Trophoblast cell (in vitro differentiated cells and primary cell): ENCODE measurements at regions not wholly inside any gene's neighbourhood (a gene's known extent, or its start where the extent isn't known, plus 50 kb on each side); places are given as distances from the start of the nearest gene placed in this dataset.

Experiments used
- DNase-seq, 2 donors: peaks; one replicate each; pipeline ENCODE4 v3.0.0-alpha.2; 2016
- H2AFZ ChIP-seq: 2 replicates; pipeline ENCODE4 v1.6.1; 2013; ENCODE audit warnings: low read length, moderate library complexity, mild to moderate bottlenecking; ENCODE audit not compliant: insufficient read depth, poor library complexity
- H2AK5ac ChIP-seq: 2 replicates; pipeline ENCODE4 v1.6.1; 2013; ENCODE audit warnings: mild to moderate bottlenecking, low read length
- H2BK120ac ChIP-seq: 2 replicates; pipeline ENCODE4 v1.6.1; 2013; ENCODE audit warnings: low read length, mild to moderate bottlenecking, moderate library complexity; ENCODE audit not compliant: insufficient read depth, poor library complexity
- H2BK12ac ChIP-seq: 2 replicates; pipeline ENCODE4 v1.6.1; 2013; ENCODE audit warnings: mild to moderate bottlenecking, low read length, moderate library complexity
- H2BK5ac ChIP-seq: 2 replicates; pipeline ENCODE4 v1.6.1; 2013; ENCODE audit warnings: low read length, low read depth, moderate library complexity, mild to moderate bottlenecking; ENCODE audit not compliant: poor library complexity
- H3K14ac ChIP-seq: 2 replicates; pipeline ENCODE4 v1.6.1; 2013; ENCODE audit warnings: mild to moderate bottlenecking, low read length
- H3K18ac ChIP-seq: 2 replicates; pipeline ENCODE4 v1.6.1; 2013; ENCODE audit warnings: mild to moderate bottlenecking, low read length
- H3K23ac ChIP-seq: 2 replicates; pipeline ENCODE4 v1.6.1; 2013; ENCODE audit warnings: low read length
- H3K27ac ChIP-seq: 2 replicates; pipeline ENCODE4 v1.5.1; 2013; ENCODE audit warnings: low read depth, mild to moderate bottlenecking, inconsistent platforms, low read length, moderate library complexity
- H3K27me3 ChIP-seq: 2 replicates; pipeline ENCODE4 v1.6.1; 2013; ENCODE audit warnings: inconsistent platforms, mild to moderate bottlenecking, low read length, moderate library complexity; ENCODE audit not compliant: insufficient read depth
- H3K36me3 ChIP-seq, 2 experiments: 1 replicate in 1 of 2; 2 replicates in 1 of 2; pipeline ENCODE4 v1.6.1; 2013; ENCODE audit warnings: low read length in 2 of 2, mild to moderate bottlenecking in 2 of 2, moderate library complexity in 1 of 2; ENCODE audit not compliant: insufficient read depth in 2 of 2, control insufficient read depth in 1 of 2
- H3K4ac ChIP-seq: 2 replicates; pipeline ENCODE4 v1.6.1; 2013; ENCODE audit warnings: low read depth, mild to moderate bottlenecking, low read length, moderate library complexity
- H3K4me1 ChIP-seq, 2 experiments: 1 replicate in 1 of 2; 2 replicates in 1 of 2; pipeline ENCODE4 v1.6.1; 2013; ENCODE audit warnings: low read length in 2 of 2, mild to moderate bottlenecking in 2 of 2, moderate library complexity in 1 of 2; ENCODE audit not compliant: insufficient read depth in 2 of 2, control insufficient read depth in 1 of 2
- H3K4me2 ChIP-seq: 2 replicates; pipeline ENCODE4 v1.6.1; 2013; ENCODE audit warnings: inconsistent platforms, mild to moderate bottlenecking, low read length, moderate library complexity
- H3K4me3 ChIP-seq: 2 replicates; pipeline ENCODE4 v1.5.1; 2013; ENCODE audit warnings: mild to moderate bottlenecking, low read depth, low read length, inconsistent platforms
- H3K79me1 ChIP-seq: one replicate; pipeline ENCODE4 v1.6.1; 2013; ENCODE audit warnings: low read length
- H3K79me2 ChIP-seq: 2 replicates; pipeline ENCODE4 v1.6.1; 2013; ENCODE audit warnings: low read length, mild to moderate bottlenecking; ENCODE audit not compliant: control insufficient read depth, insufficient read depth, poor library complexity
- H3K9ac ChIP-seq: 2 replicates; pipeline ENCODE4 v1.6.1; 2013; ENCODE audit warnings: mild to moderate bottlenecking, low read length
- H3K9me3 ChIP-seq: 2 replicates; pipeline ENCODE4 v1.6.1; 2013; ENCODE audit warnings: low read depth, mild to moderate bottlenecking, control low read depth, inconsistent platforms, low read length; ENCODE audit not compliant: insufficient read depth
- H4K12ac ChIP-seq: 2 replicates; pipeline ENCODE4 v1.6.1; 2013; ENCODE audit warnings: low read depth, mild to moderate bottlenecking, low read length, moderate library complexity
- H4K8ac ChIP-seq: 2 replicates; pipeline ENCODE4 v1.6.1; 2013; ENCODE audit warnings: low read depth, mild to moderate bottlenecking, low read length, moderate library complexity
- H4K91ac ChIP-seq: one replicate; pipeline ENCODE4 v1.6.1; 2013; ENCODE audit warnings: low read depth, mild to moderate bottlenecking, low read length, moderate library complexity
- WGBS: extraction: QIAGEN DNeasy Blood & Tissue Kit; methylation state at CpG from one replicate; pipeline ENCODE4 v1.1.7; 2013; ENCODE audit warnings: missing lambda C conversion rate; ENCODE audit not compliant: insufficient read length, insufficient coverage; ENCODE audit errors: extremely low coverage; 5-methylcytosine and 5-hydroxymethylcytosine counted together

DNA sequence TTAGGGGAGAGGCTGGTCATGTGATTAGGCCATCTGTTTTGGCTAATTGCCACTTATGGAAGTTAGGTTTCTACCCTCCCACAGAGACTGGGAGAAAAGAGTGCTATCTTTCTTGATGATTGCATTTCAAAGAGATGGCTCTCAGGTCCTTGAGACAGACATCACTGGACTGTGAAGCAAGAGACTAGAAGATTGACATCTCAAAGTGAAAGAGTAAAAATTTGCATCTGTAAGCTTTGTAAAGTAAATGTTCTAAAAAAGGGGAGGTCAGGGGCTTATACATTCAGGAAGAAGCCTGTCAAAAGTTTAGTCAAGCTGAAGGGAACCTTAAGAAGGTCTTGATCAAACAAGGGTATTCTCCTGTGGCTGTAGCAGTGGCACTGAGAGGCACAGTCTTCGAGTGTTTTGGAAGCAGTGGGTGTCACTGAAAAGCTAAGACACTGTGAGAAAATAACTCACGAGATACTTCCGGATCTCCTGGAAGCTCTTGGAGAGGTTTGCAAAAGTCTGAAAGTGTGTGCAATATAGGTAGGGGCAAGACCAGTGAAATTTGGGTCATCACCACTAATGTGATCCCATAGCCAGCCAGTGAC is 342.1 kb downstream of the PHF14 start:
- Histone ChIP-seq H3K79me2 (no peaks in the 10 kb centered on the region), H3K27ac (no peak overlapping the region), H3K79me1 (no peaks in the 10 kb centered on the region), H3K18ac (no peak overlapping the region), H2BK120ac (no peak overlapping the region), H3K36me3 (no peaks in the 10 kb centered on the region), H2AK5ac (no peak overlapping the region), H3K4me2 (no peak overlapping the region), H2AFZ (no peak overlapping the region), H3K27me3 (no peaks in the 10 kb centered on the region), H4K91ac (no peak overlapping the region), H3K9me3 (no peaks in the 10 kb centered on the region), H3K4me1 (no peaks in the 10 kb centered on the region), H2BK5ac (no peak overlapping the region), H3K4ac (no peak overlapping the region), H3K9ac (no peak overlapping the region), H4K12ac (no peak overlapping the region), H3K23ac (no peak overlapping the region), H3K4me3 (no peak overlapping the region), H4K8ac (no peak overlapping the region), H2BK12ac (no peak overlapping the region), H3K14ac (no peak overlapping the region)
- no peak for DNase-seq
- no CpG with 5 or more reads among the region's 3 CpGs for WGBS

DNA sequence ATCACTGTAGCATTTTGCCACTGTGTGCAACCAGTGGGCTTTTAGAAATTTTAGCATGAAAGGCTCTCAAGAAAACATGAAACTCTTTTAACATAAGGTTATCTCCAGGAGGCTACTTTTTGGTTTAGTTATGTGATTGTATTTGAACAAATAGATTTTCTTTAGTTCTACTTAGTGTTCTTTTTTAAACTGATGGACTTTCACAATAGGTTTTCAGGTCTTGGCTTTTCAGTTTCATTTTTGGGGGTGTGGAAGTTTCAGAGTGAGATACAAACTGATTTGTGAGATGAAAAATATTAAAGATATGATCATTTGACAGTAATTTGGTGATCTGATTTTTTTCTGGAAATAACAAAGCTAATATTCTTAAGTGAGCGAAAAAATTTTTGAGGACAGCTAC is 344.1 kb downstream of the PHF14 start:
- Histone ChIP-seq H3K36me3 (no peaks in the 10 kb centered on the region), H3K18ac (no peak overlapping the region), H3K14ac (no peak overlapping the region), H3K23ac (no peak overlapping the region), H3K9me3 (no peaks in the 10 kb centered on the region), H3K79me1 (no peaks in the 10 kb centered on the region), H4K8ac (no peak overlapping the region), H3K4me1 (no peaks in the 10 kb centered on the region), H3K4me3 (no peak overlapping the region), H2AFZ (no peak overlapping the region), H4K91ac (no peak overlapping the region), H3K9ac (no peak overlapping the region), H2BK12ac (no peak overlapping the region), H2BK120ac (no peak overlapping the region), H2BK5ac (no peak overlapping the region), H2AK5ac (no peak overlapping the region), H3K27me3 (no peaks in the 10 kb centered on the region), H4K12ac (no peak overlapping the region), H3K27ac (no peak overlapping the region), H3K4me2 (no peak overlapping the region), H3K4ac (no peak overlapping the region), H3K79me2 (no peaks in the 10 kb centered on the region)
- no peak for DNase-seq
- no CpG with 5 or more reads among the region's 1 CpG for WGBS

DNA sequence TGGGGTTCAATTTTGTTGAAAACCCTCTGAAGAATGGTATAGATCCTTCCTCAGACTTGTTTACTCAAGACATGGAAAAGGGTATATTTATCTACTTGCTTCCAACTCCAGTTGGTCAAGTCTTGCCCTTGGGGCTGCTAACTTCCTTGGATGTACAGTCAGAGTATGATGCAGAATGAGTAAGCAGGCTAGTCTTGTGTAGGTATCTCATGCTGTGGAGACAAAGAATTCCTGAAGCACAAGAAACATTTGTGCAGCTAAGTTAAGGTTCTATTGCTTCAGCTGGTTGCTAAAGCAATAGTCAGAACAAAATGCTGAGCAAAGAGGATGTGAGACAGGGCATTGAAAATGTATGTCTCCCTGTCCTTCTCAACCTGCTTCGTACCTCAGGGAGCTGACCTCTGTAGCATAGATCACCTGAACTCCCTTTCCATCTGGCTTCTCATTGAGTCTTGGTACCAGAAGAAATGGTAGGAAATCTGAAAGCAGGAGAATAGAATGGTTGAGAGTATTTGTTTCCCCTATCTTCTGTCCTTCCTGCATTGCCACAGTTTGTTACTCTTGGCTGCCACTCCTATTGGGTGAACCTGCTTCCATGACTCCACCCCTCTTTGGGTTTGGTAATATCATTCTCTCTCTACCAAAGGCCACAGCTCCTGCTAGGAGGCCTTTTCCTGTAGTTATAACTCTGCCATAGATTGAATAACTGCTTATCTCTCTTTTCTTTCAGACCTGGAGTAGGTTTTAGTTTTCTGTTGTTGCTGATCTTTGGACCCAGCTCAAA is 346.0 kb downstream of the PHF14 start:
- H2AFZ ChIP-seq: no peak overlapping the region
- no peak overlapping the region for H3K9ac ChIP-seq
- H4K8ac ChIP-seq: no peak overlapping the region
- no peak overlapping the region for H2BK5ac ChIP-seq
- no peak overlapping the region for H2BK12ac ChIP-seq
- DNase-seq: no peak
- no peak overlapping the region for H4K12ac ChIP-seq
- no peak overlapping the region for H3K23ac ChIP-seq
- no peaks in the 10 kb centered on the region for H3K79me2 ChIP-seq
- H3K14ac ChIP-seq: no peak overlapping the region
- H4K91ac ChIP-seq: no peak overlapping the region
- no peak overlapping the region for H3K18ac ChIP-seq
- no CpG with 5 or more reads among the region's 1 CpG for WGBS
- H3K4me2 ChIP-seq: no peak overlapping the region
- H3K4me3 ChIP-seq: no peak overlapping the region
- no peaks in the 10 kb centered on the region for H3K79me1 ChIP-seq
- H2AK5ac ChIP-seq: no peak overlapping the region
- H2BK120ac ChIP-seq: no peak overlapping the region
- H3K9me3 ChIP-seq: no peaks in the 10 kb centered on the region
- no peaks in the 10 kb centered on the region for H3K36me3 ChIP-seq
- H3K4me1 ChIP-seq: no peaks in the 10 kb centered on the region
- H3K4ac ChIP-seq: no peak overlapping the region
- no peaks in the 10 kb centered on the region for H3K27me3 ChIP-seq
- no peak overlapping the region for H3K27ac ChIP-seq
